ENCODE measurements at regions not wholly inside any gene's neighbourhood (a gene's known extent, or its start where the extent isn't known, plus 50 kb on each side); places are given as distances from the start of the nearest gene placed in this dataset.
"Not testable (repeated sequence)": the region's sequence is repeated elsewhere in the genome, so short reads cannot be mapped to it uniquely, and the experiment has no call there.

- Histone ChIP-seq H3K27me3 (no peaks in the 10 kb centered on the region), H3K36me3 (no peaks in the 10 kb centered on the region), H3K4me1 (no peaks in the 10 kb centered on the region), H3K9me3 (no peaks in the 10 kb centered on the region), H3K4me3 (ENCODE audit: low read depth, low read length) (no peak overlapping the region)
- TF ChIP-seq, protein P1, sequence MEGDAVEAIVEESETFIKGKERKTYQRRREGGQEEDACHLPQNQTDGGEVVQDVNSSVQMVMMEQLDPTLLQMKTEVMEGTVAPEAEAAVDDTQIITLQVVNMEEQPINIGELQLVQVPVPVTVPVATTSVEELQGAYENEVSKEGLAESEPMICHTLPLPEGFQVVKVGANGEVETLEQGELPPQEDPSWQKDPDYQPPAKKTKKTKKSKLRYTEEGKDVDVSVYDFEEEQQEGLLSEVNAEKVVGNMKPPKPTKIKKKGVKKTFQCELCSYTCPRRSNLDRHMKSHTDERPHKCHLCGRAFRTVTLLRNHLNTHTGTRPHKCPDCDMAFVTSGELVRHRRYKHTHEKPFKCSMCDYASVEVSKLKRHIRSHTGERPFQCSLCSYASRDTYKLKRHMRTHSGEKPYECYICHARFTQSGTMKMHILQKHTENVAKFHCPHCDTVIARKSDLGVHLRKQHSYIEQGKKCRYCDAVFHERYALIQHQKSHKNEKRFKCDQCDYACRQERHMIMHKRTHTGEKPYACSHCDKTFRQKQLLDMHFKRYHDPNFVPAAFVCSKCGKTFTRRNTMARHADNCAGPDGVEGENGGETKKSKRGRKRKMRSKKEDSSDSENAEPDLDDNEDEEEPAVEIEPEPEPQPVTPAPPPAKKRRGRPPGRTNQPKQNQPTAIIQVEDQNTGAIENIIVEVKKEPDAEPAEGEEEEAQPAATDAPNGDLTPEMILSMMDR (IDR thresholded peaks at IDR 0.05; ENCODE audit: low read depth, low read length), result no peak
- DNase-seq, result no peak
Measured at GRCh38 chr4:23952258-23952657, 62.4 kb upstream of the PPARGC1A start.

GRCh38 chr4:23947826-23948225, 58.0 kb upstream of the PPARGC1A start:
- TF ChIP-seq, protein P1 (IDR thresholded peaks at IDR 0.05; ENCODE audit: low read depth, low read length), result no peak
- no peaks in the 10 kb centered on the region for H3K9me3 ChIP-seq
- no peaks in the 10 kb centered on the region for H3K4me1 ChIP-seq
- no peaks in the 10 kb centered on the region for H3K36me3 ChIP-seq
- H3K27me3 ChIP-seq, result no peaks in the 10 kb centered on the region
- no peak for DNase-seq
- no peak overlapping the region for H3K4me3 ChIP-seq (ENCODE audit: low read depth, low read length)

DNA sequence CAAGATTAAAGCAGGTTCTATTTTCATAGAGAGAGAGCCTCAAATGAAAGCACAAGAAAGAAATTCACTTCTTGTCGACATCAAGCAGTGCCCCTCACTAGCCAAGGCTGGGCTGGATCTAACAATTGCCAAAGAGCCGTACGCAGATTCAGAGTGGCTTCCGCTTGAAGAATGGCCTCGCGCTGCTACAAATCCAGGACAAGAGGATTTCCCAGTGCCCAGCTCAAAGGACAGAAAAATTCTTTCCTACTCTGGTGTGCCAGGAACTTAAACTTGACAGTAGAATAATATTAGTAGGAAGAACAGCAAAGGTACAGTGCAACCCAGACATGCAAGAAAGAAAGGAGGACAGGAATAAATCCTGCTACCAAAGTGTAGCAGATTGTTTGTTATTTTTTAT, 56.5 kb upstream of the PPARGC1A start:
- DNase-seq, result no peak
- TF ChIP-seq, protein P1 (IDR thresholded peaks at IDR 0.05; ENCODE audit: low read depth, low read length), result no peak
- no peaks in the 10 kb centered on the region for H3K9me3 ChIP-seq
- H3K27me3 ChIP-seq, result no peaks in the 10 kb centered on the region
- no peaks in the 10 kb centered on the region for H3K4me1 ChIP-seq
- H3K36me3 ChIP-seq, result no peaks in the 10 kb centered on the region
- H3K4me3 ChIP-seq (ENCODE audit: low read depth, low read length), result no peak overlapping the region

GRCh38 chr4:23945451-23946017, 55.7 kb upstream of the PPARGC1A start:
- no peak overlapping the region for H3K4me3 ChIP-seq (ENCODE audit: low read depth, low read length)

DNA sequence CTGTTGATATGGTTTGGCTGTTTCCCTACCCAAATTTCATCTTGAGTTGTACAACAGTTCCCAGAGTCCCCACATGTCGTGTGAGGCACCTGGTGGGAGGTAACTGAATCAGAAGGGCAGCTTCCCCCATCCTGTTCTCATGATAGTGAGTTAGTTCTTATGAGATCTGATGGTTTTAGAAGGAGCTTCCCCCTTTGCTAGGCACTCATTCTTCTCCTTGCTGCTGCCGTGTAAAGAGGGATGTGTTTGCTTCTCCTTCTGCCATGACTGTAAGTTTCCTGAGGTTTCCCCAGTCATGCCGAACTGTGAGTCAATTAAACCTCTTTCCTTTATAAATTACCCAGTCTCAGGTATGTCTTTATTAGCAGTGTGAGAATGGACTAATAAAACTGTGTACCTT, 54.7 kb upstream of the PPARGC1A start:
- H3K4me1 ChIP-seq, H3K9me3 ChIP-seq, DNase-seq: not testable (repeated sequence)

More at GRCh38 chr4:23945451-23946017, 55.7 kb upstream of the PPARGC1A start:
- no peak for DNase-seq
- Histone ChIP-seq H3K36me3 (no peaks in the 10 kb centered on the region), H3K4me1 (no peaks in the 10 kb centered on the region), H3K9me3 (no peaks in the 10 kb centered on the region), H3K27me3 (no peaks in the 10 kb centered on the region)
- TF ChIP-seq, protein P1 (IDR thresholded peaks at IDR 0.05; ENCODE audit: low read depth, low read length), result no peak

DNA sequence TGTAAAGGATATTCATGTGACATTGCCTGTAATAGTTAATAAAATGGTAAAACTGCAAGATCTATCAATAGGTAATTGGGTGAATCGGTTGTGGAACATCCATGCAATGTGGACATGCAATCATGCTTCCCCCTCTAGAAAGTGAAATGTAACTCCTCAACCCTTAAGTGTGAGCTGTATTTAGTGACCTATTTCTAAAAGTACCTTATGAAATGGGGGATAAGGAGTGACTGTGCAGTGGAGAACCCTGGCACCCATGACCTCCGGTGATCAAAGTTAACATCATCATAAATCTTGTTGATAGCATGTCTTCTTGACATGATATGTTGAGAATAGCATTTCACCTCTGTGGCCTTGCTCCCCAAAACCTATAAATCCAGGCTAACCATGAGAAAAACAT, 53.6 kb upstream of the PPARGC1A start:
- H3K4me1 ChIP-seq, result no peaks in the 10 kb centered on the region
- no peak for DNase-seq
- TF ChIP-seq, protein P1 (IDR thresholded peaks at IDR 0.05; ENCODE audit: low read depth, low read length), result no peak
- H3K36me3 ChIP-seq, result no peaks in the 10 kb centered on the region
- H3K9me3 ChIP-seq, result no peaks in the 10 kb centered on the region
- H3K4me3 ChIP-seq (ENCODE audit: low read depth, low read length), result no peak overlapping the region
- H3K27me3 ChIP-seq, result no peaks in the 10 kb centered on the region

More for the DNA sequence above, 54.7 kb upstream of the PPARGC1A start:
- H3K27me3 ChIP-seq; H3K4me3 ChIP-seq (ENCODE audit: low read depth, low read length); H3K36me3 ChIP-seq: not testable (repeated sequence)

DNA sequence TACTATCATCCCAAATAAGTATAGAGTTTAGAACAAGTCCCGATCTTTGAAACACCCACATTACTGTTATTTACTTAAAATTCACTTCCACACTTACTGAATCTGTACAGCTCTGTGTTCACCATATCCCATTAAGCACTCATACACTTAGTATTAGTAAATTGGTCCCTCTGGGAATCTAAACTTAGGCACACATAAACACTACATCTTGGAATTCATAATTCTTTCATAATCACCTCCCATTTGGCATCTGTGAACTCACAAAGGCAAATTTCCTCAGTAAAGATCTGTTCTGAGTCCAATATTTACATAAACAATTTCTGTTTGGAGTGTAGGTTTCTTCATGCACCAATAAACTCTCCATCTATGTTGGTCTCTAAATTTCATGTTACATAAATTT, 52.6 kb upstream of the PPARGC1A start:
- DNase-seq, result no peak
- no peaks in the 10 kb centered on the region for H3K4me1 ChIP-seq
- H3K36me3 ChIP-seq, result no peaks in the 10 kb centered on the region
- H3K9me3 ChIP-seq, result no peaks in the 10 kb centered on the region
- H3K4me3 ChIP-seq (ENCODE audit: low read depth, low read length), result no peak overlapping the region
- H3K27me3 ChIP-seq, result no peaks in the 10 kb centered on the region
- TF ChIP-seq, protein P1 (IDR thresholded peaks at IDR 0.05; ENCODE audit: low read depth, low read length), result no peak

All from BE2C (cell line).